NCI-H526 (cell line): ENCODE measurements at regions not wholly inside any gene's neighbourhood (a gene's known extent, or its start where the extent isn't known, plus 50 kb on each side); places are given as distances from the start of the nearest gene placed in this dataset.

Experiments used
- DNase-seq, 2 experiments: peaks; one replicate each; lab custom pipeline; 2025; lab: John Stamatoyannopoulos, UW

GRCh38 chr22:27413702-27414101, 387.9 kb downstream of the MN1 start:
- no peak for DNase-seq

DNA sequence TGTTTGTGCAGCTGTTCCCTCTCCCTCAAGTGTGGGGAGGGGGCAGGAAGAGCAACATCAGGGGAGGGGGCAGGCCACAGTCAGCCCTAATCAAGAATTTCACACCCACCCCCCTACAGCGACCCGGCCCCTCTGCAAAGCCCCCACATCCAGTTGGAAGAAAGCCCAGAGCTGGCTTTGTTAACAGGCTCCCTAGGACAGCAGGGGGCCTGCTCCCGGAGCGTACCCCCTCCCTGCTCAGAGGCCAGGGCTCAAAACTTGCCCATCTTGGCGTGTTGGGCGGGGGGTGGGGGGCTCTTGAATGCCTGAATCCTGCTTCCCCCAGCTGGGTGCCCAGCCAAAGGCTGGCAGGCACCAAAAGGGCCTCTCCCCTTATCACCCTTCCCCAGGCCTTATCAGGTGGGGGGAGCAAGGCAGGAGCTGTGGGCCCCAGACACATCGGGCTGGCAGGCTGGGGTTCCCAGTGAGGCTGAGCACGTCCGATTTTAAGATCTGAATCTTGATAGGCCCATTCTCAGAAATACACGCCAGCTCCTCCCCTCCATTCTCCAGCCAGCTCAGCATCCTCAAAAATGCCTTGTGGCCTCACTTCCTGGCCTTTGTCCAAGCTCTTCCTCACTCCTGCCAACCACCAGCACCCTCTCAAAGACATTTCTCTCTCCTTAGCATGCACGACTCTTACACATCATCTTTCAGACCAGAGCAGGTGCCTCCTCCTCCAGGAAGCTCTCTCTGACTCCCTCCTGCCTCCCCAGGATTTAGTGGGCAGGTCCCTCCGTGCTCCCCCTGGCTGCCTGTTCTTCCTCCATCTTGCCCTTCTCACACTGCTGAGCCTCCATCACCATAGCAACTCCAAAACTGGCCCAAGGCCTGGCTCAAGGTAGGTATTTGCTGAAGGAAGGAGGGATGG, 384.8 kb downstream of the MN1 start:
- no peak for DNase-seq

- no peak for DNase-seq
These were observed 384.1 kb downstream of the MN1 start for GRCh38 chr22:27417421-27417814.

GRCh38 chr22:27418261-27418660, 383.3 kb downstream of the MN1 start:
- DNase-seq = no peak

DNA sequence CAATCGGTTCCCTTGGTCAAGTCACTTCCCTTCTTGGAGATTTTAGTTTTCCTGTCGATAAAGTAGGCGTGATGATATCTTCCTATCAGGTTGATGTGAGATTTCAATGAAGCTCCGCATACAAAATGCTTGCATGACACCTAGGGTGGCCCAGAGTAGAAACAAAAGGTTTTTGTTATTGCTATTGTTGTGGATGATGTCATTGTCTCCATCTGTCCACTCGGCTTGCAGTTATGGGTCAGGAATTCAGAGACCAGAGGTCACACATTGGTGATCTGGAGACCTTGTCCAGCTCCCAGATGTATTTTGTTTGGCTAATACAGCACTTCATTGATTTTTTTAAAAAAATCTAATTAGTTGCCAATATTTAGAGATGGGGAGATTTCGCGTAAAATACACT, 382.1 kb downstream of the MN1 start:
- DNase-seq = no peak

GRCh38 chr22:27420195-27420816, 381.2 kb downstream of the MN1 start:
- DNase-seq = no peak

DNA sequence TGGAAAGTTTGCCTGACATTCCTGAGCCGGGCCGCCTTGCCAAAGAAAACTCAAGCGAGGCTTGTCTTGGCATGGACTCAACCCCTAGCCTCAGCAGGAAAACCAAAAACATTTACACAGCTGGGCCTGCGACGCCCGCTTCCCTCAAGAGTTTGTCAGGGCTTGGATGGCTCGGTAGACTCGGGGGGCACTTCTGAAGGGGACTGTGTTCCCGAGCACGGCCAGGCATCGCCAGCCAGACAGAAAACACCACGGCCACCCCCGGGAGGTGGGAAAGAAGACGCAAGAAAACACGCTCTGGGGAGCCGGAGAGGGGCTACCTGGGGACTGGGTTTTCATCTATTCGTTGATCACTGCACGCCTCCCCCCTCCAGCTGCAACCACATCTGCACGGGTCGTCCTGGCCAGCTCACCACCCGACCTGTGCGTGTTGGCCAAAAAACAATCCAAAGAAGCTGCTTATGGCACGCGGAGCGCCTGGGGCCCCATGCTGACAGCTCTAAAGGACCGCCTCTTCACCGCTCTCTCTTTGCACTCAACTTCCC, 380.7 kb downstream of the MN1 start:
- no peak for DNase-seq

GRCh38 chr22:27422442-27422841, 379.1 kb downstream of the MN1 start:
- DNase-seq = no peak

DNA sequence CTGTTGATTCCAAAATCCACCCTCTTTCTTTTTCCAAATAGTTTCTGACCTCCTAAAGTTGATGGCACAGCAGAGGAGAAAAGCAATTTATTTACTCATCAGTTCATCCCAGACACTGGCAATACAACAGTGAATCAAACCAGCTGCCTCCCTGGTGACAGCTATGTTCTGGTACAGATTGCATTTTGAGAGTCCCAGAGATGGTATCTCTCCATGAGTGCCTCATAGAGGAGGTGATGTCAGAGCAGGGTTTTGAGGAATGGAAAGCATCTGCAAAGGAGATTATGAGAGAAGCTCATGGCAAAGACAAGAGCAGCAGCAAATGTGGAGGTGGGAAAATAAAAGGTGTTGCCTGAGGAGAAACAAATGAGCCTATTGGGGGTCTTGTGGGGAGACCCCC, 377.2 kb downstream of the MN1 start:
- DNase-seq = no peak

DNA sequence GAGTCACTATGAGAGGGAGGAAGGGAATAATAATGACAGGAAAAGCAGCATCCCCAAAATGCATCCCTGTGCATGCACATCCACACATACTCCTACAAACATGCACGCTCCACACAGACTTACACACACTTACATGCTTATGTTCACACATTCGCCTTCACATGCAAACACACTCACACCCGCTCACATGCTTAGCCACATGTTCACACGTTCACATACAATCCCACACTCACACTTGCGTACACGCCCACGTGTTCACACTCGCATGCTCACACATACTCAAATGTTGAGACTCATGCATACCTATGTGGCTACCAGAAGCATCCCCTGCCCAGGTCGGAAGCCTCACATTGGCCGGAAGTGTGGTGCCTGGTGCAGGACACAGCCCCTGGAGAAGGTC, 372.1 kb downstream of the MN1 start:
- no peak for DNase-seq

DNA sequence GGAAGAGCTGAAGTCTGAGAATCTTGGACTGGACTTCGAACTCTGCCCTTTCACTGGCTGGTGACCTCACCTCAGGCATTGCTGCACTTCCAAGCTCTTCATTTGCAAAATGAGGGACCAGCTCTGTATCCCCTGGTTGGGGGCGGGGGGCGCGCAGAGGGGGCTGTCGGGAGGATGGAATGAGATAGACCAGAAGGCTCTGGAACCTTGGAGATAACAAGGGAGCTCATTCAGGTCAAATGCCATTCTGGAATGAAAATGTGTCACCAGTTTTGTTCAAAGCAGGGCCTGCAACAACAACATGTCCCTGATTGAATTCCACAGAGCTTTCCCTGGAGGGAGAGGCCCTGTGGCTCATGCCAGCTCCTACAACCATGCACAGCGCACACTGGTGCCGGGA, 370.5 kb downstream of the MN1 start:
- DNase-seq = no peak

DNA sequence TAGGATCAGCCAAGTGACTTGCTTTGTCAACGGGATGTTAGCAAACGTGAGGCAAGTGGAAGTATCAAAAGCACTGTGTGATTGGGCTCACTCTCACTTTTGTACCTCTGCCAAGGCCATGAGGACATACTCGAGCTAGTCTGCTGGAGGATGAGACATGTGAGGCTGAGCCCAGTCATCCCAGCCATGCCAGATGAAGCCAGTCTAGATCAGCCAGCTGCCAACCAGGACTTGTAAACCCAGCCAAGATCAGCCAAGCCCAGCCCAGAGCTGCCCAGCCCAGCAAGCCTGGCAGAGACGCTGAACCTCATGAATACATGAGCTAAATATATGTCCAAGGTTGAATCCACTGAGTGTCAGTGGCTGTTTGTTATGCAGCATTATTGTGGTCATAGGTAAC, 369.7 kb downstream of the MN1 start:
- DNase-seq = no peak

GRCh38 chr22:27433099-27433498, 368.5 kb downstream of the MN1 start:
- DNase-seq = no peak

DNA sequence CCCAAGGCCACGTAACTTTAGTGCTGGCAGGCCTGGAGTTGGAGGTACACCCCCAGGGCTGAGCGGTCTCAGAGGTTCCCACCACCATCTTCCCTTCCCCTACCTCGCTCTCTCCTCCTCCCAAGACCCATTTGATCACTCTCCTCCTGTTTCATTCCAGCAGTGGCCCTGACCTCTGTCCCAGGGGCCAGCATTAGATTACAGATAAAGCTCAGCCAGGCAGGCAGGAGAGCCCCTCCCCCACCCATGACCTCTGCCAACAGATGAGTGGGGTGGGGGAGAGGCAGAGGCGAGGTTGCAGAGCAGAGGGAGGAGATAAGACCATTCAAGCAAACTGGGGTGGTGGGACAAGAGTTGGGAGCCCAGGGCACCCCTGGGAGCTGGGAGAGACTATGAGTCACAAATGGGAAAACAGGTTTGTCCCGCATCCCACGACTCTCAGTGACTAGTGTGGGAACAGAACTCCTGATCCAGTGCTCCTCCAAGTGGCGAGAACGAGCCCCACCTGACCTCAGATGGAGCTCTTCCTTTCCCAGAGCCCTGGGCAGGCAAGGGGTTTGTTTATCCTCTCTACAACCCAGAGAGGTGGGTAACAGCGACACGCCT, 367.9 kb downstream of the MN1 start:
- DNase-seq = no peak

- no peak for DNase-seq
These were observed 366.7 kb downstream of the MN1 start for GRCh38 chr22:27434898-27435297.

- peak; percentile 22 to 77 for DNase-seq
These were observed 365.5 kb downstream of the MN1 start for GRCh38 chr22:27435844-27436576.

- DNase-seq = no peak
These were observed 365.0 kb downstream of the MN1 start for GRCh38 chr22:27436591-27436990.

- no peak for DNase-seq
These were observed 364.0 kb downstream of the MN1 start for GRCh38 chr22:27437570-27437969.

DNA sequence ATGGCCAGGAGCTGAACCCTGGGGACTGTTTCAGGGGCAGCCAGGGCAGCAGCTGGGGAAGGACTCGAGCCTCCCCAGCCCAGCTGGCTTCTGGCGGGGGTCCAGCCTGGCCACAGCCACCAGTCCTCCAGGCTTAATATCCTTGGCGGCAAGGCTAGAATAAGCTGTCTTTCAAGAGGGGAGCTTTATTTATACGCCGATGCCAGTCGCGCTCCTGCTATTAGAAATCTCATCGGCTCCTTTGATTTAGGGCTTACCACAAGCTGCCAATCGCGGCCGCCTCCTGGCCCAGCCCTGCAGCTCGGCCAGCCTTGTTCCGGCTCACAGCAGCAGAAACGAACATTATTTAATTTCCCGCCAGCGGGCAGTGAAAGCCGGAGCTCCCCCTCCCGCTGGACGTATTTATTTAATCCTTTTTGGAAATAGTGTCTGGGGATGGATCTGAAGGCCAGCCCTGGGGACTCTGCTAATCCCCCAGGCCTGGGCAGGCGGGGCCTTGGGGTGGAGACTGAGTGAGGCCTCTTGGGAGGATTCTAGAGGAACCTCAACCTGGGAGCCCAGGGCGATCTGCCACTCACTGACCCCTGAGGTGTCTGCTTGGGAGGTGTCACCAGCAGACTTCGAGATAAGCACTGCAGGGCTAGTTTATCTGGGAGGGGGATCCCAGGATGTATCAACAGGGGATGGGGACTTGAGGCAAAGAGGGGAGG, 363.1 kb downstream of the MN1 start:
- peak; percentile 18 to 54 for DNase-seq

DNA sequence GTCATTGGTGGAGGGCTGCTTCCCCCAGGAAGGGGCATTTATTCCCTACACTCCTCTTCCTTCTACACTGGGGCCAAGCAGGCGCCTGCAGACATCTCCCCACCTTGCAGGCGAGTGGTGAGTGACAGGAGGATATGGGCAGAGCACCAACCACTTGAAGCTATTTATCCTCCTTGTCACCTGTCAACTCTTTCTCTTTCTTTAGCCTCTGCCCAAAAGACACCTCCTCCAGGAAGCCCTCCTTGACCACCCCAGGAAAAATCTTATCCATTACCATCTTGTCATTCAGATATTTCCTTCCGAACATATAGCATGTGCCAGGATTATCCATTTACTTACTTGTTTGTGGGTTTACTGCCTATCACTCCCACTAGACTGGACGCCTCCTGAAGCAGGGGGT, 362.4 kb downstream of the MN1 start:
- no peak for DNase-seq

- no peak for DNase-seq
These were observed 361.2 kb downstream of the MN1 start for GRCh38 chr22:27440304-27440865.
